OCI-LY1 (cell line): ENCODE measurements at regions not wholly inside any gene's neighbourhood (a gene's known extent, or its start where the extent isn't known, plus 50 kb on each side); places are given as distances from the start of the nearest gene placed in this dataset.

ENCODE experiments used
- EZH2 ChIP-seq: fragments of 200-600 bp; sonication (generic), shearing (Covaris generic); IDR thresholded peaks from 2 replicates; pipeline ENCODE4 v1.8.0; 2017; ENCODE audit warnings: borderline replicate concordance, mixed run types, mild to moderate bottlenecking, antibody characterized with exemption, low read length, moderate library complexity, mixed read lengths
- TF ChIP-seq, protein P1 (sequence below): fragments of 200-600 bp; sonication (generic), shearing (Covaris generic); IDR thresholded peaks from 2 replicates; pipeline ENCODE4 v1.5.1; 2017; ENCODE audit warnings: mild to moderate bottlenecking, antibody characterized with exemption, low read length, moderate library complexity, mixed read lengths

DNA sequence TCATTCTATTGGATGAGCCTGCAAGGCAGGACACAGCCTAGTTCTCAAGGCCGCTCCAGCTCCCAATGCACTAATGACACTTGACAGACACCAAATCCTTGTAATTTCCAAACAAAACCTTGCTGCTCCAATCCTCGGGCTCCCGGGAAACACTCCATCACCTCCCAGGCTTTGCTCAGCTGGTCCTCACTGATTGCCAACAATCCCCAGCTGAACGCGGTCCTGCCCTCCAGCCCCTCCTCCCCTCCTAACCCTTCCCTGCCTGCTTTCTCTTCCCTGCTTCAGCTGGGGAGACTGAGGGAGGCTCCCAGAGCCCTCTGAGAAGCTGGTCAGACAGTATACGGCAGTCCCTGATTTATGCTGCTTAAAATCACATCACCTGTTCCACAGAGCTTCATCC lies 114.4 kb upstream of the TNR start:
- TF ChIP-seq, protein P1, sequence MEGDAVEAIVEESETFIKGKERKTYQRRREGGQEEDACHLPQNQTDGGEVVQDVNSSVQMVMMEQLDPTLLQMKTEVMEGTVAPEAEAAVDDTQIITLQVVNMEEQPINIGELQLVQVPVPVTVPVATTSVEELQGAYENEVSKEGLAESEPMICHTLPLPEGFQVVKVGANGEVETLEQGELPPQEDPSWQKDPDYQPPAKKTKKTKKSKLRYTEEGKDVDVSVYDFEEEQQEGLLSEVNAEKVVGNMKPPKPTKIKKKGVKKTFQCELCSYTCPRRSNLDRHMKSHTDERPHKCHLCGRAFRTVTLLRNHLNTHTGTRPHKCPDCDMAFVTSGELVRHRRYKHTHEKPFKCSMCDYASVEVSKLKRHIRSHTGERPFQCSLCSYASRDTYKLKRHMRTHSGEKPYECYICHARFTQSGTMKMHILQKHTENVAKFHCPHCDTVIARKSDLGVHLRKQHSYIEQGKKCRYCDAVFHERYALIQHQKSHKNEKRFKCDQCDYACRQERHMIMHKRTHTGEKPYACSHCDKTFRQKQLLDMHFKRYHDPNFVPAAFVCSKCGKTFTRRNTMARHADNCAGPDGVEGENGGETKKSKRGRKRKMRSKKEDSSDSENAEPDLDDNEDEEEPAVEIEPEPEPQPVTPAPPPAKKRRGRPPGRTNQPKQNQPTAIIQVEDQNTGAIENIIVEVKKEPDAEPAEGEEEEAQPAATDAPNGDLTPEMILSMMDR, result no peak
- no peak for TF ChIP-seq EZH2
